AG09309 (cell line): ENCODE measurements at regions not wholly inside any gene's neighbourhood (a gene's known extent, or its start where the extent isn't known, plus 50 kb on each side); places are given as distances from the start of the nearest gene placed in this dataset.

Experiments
- DNase-seq: peaks from one replicate; pipeline ENCODE4 v3.0.0-alpha.2; 2010; ENCODE audit warnings: low read depth
- H3K4me3 ChIP-seq: 2 replicates; pipeline ENCODE4 v1.5.1; 2011; ENCODE audit warnings: mild to moderate bottlenecking, low read depth, low read length, moderate library complexity; ENCODE audit not compliant: control insufficient read depth
- TF ChIP-seq, protein P1 (sequence below): IDR thresholded peaks from 2 replicates; pipeline ENCODE4 v1.5.1; 2011; ENCODE audit warnings: mild to moderate bottlenecking, low read depth, low read length, inconsistent platforms; ENCODE audit not compliant: insufficient read depth, control insufficient read depth; ENCODE audit errors: missing control alignments

DNA sequence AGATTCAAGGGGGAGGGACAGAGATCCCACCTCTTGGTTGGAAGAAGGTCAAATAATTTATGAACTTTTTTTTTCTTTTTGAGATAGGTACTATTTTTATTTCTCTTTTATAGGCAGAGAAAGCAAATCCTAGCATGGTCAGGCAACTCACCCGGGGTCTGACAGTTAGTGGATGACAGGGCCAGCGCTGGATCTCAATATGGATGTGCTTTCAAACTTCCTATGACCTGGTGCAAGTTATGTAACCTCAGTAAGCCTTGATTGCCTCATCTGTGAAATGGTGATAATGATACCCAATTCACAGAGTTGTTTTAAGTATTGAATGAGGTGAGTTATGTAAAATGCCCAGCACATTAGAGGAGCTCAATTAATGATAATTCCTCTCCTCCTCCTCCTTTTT, 86.8 kb upstream of the MEF2A start:
- DNase-seq: no peak
- H3K4me3 ChIP-seq: no peak overlapping the region
- TF ChIP-seq, protein P1, sequence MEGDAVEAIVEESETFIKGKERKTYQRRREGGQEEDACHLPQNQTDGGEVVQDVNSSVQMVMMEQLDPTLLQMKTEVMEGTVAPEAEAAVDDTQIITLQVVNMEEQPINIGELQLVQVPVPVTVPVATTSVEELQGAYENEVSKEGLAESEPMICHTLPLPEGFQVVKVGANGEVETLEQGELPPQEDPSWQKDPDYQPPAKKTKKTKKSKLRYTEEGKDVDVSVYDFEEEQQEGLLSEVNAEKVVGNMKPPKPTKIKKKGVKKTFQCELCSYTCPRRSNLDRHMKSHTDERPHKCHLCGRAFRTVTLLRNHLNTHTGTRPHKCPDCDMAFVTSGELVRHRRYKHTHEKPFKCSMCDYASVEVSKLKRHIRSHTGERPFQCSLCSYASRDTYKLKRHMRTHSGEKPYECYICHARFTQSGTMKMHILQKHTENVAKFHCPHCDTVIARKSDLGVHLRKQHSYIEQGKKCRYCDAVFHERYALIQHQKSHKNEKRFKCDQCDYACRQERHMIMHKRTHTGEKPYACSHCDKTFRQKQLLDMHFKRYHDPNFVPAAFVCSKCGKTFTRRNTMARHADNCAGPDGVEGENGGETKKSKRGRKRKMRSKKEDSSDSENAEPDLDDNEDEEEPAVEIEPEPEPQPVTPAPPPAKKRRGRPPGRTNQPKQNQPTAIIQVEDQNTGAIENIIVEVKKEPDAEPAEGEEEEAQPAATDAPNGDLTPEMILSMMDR: no peak

DNA sequence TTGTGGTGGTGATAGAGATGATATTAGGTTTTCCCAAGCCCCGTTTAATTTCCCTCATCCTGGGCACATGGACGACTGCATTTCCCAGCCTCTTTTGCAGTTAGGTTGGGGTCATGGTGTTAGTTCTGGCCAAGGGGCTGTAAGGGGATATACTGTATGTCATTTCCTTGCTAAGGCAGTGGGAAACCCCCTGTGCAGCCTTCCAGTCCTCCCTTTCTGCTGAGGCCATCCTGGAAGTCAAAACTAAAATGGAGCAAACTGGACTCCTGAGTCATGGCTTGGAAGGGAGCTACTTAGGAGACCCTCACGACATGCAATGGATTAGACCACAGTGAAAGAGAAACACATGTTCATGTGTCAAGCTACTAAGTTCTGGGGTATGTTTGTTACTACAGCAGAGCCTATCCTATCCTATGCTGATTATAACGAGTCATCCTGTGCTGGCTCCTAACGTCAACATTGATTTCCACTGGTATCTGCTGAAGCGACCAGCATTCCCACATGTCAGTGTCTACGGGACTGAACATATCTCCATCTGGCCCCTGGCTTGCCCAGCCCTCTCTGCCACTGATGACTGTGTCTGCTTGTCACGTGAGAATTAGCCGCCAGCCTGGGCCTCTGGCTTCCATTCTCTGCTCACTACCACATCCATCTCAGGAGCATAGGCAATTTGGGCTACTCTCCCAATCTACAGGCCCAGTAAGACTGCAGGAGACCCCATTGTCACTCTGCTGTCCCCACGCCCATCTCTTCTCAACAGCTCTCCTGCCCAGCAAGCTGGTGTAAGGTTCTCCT, 85.6 kb upstream of the MEF2A start:
- TF ChIP-seq, protein P1: no peak
- H3K4me3 ChIP-seq: no peak overlapping the region
- DNase-seq: no peak

DNA sequence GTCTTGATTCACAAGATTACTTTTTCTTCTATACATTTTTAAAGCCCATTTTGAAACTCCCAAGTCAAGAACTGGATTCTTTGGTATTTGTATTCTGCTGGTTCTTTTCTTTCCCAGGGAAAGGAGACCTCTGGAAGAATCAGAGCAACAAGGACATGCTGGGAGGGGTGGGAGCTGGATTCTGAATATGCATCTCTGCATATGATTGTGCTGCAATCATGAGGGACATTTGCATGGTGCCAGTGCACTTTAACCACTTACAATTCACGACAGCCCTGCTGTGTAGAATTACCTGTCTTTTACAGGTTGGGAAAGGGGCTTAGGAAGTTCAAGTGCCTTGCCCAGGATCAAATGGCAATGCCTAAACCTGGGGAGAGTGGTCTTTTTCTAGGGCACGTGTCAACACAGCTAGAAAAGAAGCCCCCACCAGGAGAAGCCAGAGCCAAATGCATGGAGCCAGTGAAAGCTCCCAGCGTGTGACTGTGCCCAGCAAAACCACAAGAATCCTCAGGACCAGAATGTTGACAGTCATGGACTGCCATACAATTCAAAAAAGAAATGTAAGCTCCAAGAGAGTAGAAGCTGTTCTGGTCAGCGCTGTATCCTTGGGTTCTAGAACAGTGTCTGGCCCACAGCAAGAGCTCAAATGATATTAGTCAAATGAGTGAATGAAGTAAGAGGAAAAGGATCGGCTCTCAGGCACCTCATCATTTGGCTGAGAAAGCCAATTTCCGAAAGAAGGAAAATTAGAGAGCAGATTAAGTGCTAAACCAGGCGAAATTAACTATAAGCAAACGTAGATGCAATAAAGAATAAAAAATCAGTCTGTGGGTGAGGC, 84.5 kb upstream of the MEF2A start:
- H3K4me3 ChIP-seq: no peak overlapping the region
- no peak for DNase-seq
- TF ChIP-seq, protein P1: no peak

DNA sequence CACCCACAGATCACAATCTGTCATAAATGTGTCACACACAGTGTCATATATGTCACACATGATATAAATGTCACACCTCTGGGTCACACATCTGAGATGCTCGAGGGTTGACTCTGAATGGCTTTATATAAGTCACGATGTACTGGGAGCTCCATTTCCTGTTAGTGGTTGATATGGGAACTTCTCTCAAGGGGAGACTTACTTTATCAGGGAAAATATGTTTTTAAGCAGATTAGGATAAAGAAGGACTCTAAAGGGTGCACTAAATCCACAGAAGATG, 83.9 kb upstream of the MEF2A start:
- TF ChIP-seq, protein P1: no peak
- H3K4me3 ChIP-seq: no peak overlapping the region
- DNase-seq: no peak

DNA sequence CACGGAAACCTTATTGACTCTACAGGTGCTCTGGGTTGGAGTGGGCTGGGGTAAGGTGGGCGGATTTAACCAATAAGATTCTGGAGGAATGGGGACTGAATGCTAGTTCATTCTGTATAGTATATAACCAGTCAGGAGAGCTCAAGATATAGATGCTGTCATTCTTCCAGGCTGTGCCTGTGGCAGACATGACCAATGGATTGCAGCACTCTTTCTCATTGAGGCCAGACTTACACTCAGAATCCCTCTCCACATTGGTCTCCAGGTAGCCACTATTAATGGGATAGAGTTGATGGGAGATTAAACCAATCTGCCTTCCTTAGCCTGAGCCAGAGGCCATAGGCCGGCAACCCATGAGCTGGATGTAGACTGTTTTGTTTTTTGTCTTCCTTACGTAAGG, 82.8 kb upstream of the MEF2A start:
- no peak for DNase-seq
- TF ChIP-seq, protein P1: no peak
- H3K4me3 ChIP-seq: no peak overlapping the region

DNA sequence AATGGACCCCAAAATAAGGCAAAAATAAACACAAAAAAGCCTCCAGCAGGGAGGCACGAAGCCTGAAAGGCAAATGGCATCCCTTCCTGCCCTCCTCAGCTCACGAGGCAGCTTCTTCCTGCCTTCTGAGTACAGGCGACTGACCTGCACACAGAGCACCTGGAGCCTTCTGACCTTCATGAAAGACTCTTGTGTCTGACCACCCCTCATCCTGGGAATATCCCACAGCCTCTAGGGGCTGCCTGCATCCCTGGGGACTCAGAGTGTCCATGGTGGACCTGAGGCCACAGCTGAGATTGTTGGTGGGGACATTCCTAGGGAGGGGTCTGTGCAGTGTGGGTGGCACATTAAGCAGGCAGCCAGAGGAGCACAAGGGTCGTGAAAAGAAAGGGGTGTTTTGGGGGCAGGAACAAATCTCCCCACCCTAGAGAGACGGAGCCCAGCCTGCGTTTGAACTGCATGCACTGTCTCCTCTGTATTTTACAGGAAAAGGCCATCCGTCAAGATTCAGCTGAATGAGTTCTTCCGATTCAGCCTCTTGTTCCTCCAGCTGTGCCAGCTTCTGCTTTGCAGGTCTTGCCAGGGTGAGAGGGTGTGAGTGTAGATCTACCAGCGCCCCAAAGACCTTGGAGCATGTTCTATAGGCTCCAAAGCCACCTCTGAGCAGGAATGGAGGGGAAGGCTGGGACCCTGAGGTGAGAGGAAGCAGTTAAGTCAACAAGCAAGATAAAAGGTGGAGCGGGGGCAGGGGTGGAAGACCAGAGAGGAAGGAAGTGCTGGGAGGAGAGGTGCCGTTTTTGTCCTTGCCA, 80.4 kb upstream of the MEF2A start:
- no peak for DNase-seq
- TF ChIP-seq, protein P1: no peak
- H3K4me3 ChIP-seq: no peak overlapping the region
